Upper lobe of left lung (tissue), 6 donors: ENCODE measurements at regions not wholly inside any gene's neighbourhood (a gene's known extent, or its start where the extent isn't known, plus 50 kb on each side); places are given as distances from the start of the nearest gene placed in this dataset.
"Not testable (repeated sequence)": the region's sequence is repeated elsewhere in the genome, so short reads cannot be mapped to it uniquely, and the experiment has no call there.

Source experiments
- ATAC-seq, 2 donors: fragments of 200-7000 bp; cut with Tn5 transposase; one replicate each; pipeline ENCODE4 v1.9.1; 2022; ENCODE audit warnings: mild to moderate bottlenecking in 2 of 2, moderate library complexity in 2 of 2; ENCODE audit not compliant: low FRiP score in 2 of 2
- DNase-seq, 2 donors: peaks; one replicate each; pipeline ENCODE4 v3.0.0-alpha.2; 2019 to 2020
- H3K27ac ChIP-seq, 4 donors: fragments of 200-600 bp; sonication (generic); one replicate each; pipeline ENCODE4 v1.5.1; 2016 to 2019
- H3K27me3 ChIP-seq, 4 donors: fragments of 200-600 bp; sonication (generic); one replicate each; pipeline ENCODE4 v1.5.1; 2017 to 2019
- H3K36me3 ChIP-seq, 4 donors: fragments of 200-600 bp; sonication (generic); one replicate each; pipeline ENCODE4 v1.5.1; 2016 to 2019
- H3K4me1 ChIP-seq, 4 donors: fragments of 200-600 bp; sonication (generic); one replicate each; pipeline ENCODE4 v1.5.1; 2018 to 2019
- H3K4me3 ChIP-seq, 4 donors: fragments of 200-600 bp; sonication (generic); one replicate each; pipeline ENCODE4 v1.5.1; 2017 to 2019; ENCODE audit warnings: mild to moderate bottlenecking in 2 of 4, moderate library complexity in 1 of 4
- H3K9me3 ChIP-seq, 4 donors: fragments of 200-600 bp; sonication (generic); one replicate each; pipeline ENCODE4 v1.5.1; 2018 to 2019
- EP300 ChIP-seq, 4 donors: sonication (generic); formaldehyde crosslinking; IDR thresholded peaks; one replicate each; pipeline ENCODE4 v1.5.1; 2017; ENCODE audit warnings: antibody characterized with exemption in 4 of 4, control low read depth in 2 of 4
- POLR2A ChIP-seq, 4 donors: fragments of 450-650 bp; IDR thresholded peaks; one replicate each; pipeline ENCODE4 v1.5.1; 2016 to 2017; ENCODE audit warnings: antibody characterized with exemption in 4 of 4, mild to moderate bottlenecking in 2 of 4
- POLR2AphosphoS5 ChIP-seq, 2 donors: sonication (generic); formaldehyde crosslinking; IDR thresholded peaks; one replicate each; pipeline ENCODE4 v1.5.1; 2017; ENCODE audit warnings: antibody characterized with exemption in 2 of 2
- WGBS, 2 donors: methylation state at CpG; one replicate each; pipeline ENCODE4 v1.1.5; 2017 to 2018; 5-methylcytosine and 5-hydroxymethylcytosine counted together
- TF ChIP-seq, protein P1 (sequence below), 6 experiments: fragments of 450-650 bp in 4 of 6; fragments of 200-600 bp in 2 of 6; sonication (generic) in 2 of 6; IDR thresholded peaks; one replicate each; pipeline ENCODE4 v1.5.1; 2016 to 2019; ENCODE audit warnings: antibody characterized with exemption in 6 of 6
- donor health status: DM: no; HTN: no; CAD: no; lungs with moderate emphysema.
- donor health status: DM: no; HTN: yes; CAD: no; lungs with severe emphysema.

DNA sequence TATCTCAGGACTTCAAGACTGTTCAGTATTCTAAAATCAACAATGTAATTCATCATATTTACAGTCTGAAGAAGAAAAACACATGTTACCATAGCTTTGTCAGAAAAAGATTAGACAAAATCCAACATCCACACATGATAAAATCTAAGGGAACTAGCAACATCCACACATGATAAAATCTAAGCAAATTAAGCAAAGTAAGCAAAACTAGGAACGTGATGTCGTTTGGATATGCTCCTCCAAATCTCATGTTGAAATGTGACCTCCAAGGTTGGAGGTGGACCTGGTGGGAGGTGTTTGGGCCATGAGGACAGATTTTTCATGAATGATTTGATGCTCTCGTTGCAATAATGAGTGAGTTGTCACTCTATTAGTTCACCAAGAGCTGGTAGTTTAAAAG is 717.3 kb upstream of the HS6ST1 start:
- TF ChIP-seq POLR2A (IDR thresholded peaks at IDR 0.05), result no peak
- TF ChIP-seq, protein P1, sequence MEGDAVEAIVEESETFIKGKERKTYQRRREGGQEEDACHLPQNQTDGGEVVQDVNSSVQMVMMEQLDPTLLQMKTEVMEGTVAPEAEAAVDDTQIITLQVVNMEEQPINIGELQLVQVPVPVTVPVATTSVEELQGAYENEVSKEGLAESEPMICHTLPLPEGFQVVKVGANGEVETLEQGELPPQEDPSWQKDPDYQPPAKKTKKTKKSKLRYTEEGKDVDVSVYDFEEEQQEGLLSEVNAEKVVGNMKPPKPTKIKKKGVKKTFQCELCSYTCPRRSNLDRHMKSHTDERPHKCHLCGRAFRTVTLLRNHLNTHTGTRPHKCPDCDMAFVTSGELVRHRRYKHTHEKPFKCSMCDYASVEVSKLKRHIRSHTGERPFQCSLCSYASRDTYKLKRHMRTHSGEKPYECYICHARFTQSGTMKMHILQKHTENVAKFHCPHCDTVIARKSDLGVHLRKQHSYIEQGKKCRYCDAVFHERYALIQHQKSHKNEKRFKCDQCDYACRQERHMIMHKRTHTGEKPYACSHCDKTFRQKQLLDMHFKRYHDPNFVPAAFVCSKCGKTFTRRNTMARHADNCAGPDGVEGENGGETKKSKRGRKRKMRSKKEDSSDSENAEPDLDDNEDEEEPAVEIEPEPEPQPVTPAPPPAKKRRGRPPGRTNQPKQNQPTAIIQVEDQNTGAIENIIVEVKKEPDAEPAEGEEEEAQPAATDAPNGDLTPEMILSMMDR (IDR thresholded peaks at IDR 0.05), result no peak
- no peak for TF ChIP-seq EP300 (IDR thresholded peaks at IDR 0.05)
- no peak for TF ChIP-seq POLR2AphosphoS5 (IDR thresholded peaks at IDR 0.05)
- ATAC-seq (no peak), DNase-seq (no peak)
- 64% methylated on average over 3 of the region's 3 CpGs for WGBS, 2 donors
- H3K4me1 ChIP-seq, result no peaks in the 10 kb centered on the region
- no peaks in the 10 kb centered on the region for H3K36me3 ChIP-seq
- no peaks in the 10 kb centered on the region for H3K27me3 ChIP-seq
- H3K4me3 ChIP-seq, result no peak overlapping the region
- H3K27ac ChIP-seq, result no peak overlapping the region
- H3K9me3 ChIP-seq, result no peaks in the 10 kb centered on the region

DNA sequence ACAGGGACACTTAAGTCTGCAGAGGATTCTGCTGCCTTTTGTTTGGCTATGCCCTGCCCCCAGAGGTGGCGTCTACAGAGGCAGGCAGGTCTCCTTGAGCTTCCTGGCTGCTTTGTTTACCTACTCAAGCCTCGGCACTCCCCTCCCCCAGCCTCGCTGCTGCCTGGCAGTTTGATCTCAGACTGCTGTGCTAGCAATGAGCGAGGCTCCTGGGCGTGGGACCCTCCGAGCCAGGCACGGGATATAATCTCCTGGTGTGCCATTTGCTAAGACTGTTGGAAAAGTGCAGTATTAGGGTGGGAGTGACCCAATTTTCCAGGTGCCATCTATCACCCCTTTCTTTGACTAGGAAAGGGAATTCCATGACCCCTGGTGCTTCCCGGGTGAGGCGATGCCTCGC is 725.0 kb upstream of the HS6ST1 start:
- ATAC-seq, H3K36me3 ChIP-seq, H3K27me3 ChIP-seq, H3K4me3 ChIP-seq, H3K4me1 ChIP-seq, H3K27ac ChIP-seq: not testable (repeated sequence)
- DNase-seq, result peak in 1 of 2 donors; percentile 29
- WGBS, 2 donors, result 83 to 84% methylated on average over 6 to 10 of the region's 10 CpGs
- peaks cover 0 to 18% (median 9%) of the 10 kb centered on the region in 4 donors for H3K9me3 ChIP-seq

DNA sequence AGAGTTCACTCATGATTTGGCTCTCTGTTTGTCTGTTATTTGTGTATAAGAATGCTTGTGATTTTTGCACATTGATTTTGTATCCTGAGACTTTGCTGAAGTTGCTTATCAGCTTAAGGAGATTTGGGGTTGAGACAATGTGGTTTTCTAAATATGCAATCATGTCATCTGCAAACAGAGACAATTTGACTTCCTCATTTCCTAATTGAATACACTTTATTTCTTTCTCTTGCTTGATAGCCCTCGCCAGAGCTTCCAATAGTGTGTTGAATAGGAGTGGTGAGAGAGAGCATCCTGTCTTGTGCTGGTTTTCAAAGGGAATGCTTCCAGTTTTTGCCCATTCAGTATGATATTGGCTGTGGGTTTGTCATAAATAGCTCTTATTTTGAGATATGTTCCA is 727.8 kb upstream of the HS6ST1 start:
- H3K4me3 ChIP-seq, H3K27me3 ChIP-seq, H3K4me1 ChIP-seq, ATAC-seq, H3K36me3 ChIP-seq, DNase-seq, H3K27ac ChIP-seq: not testable (repeated sequence)
- peaks cover 0 to 18% (median 9%) of the 10 kb centered on the region in 4 donors for H3K9me3 ChIP-seq
- 57 to 60% methylated on average over 1 of the region's 1 CpG for WGBS, 2 donors

DNA sequence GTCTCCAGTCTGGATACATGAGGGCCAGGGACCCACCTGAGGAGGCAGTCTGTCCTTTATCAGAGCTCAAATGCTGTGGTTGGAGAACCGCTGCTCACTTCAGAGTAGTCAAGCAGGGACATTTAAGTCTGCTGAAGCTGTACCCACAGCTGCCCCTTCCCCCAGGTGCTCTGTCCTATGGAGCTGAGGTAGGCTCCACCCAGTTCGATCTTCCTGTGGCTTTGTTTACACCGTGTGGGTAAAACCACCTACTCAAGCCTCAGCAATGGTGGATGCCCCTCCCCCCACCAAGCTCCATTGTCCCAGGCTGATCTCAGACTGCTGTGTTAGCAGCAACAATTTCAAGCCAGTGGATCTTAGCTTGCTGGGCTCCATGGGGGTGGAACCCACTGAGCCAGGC is 731.4 kb upstream of the HS6ST1 start:
- TF ChIP-seq POLR2AphosphoS5 (IDR thresholded peaks at IDR 0.05) (no peak), EP300 (IDR thresholded peaks at IDR 0.05) (no peak)
- H3K4me1 ChIP-seq, result no peaks in the 10 kb centered on the region
- no peaks in the 10 kb centered on the region for H3K27me3 ChIP-seq
- ATAC-seq (no peak), DNase-seq (no peak)
- H3K27ac ChIP-seq, result no peak overlapping the region
- H3K36me3 ChIP-seq, result no peaks in the 10 kb centered on the region
- no peak overlapping the region for H3K4me3 ChIP-seq
- H3K9me3 ChIP-seq, result no peaks in the 10 kb centered on the region
- WGBS, 2 donors, result 42 to 90% methylated on average over 2 to 3 of the region's 3 CpGs

DNA sequence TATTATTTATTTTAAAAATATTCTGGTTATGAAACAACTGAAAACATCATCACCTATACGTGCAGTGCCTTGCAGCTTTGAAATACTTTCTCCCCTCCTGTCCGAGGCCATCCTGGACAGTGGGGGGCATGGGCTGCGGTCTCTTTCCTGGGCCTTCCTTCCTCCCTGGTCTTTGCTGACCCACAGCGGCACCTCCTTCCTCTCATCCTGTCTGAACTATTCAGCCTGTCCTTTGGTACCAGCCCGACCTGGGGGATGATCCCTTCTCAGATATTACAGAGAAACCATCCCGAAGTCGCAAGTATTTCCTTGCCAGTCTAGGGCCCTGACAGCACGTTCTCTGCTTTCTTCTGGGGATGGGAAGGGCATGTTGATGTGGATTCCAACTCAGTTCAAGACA is 736.6 kb upstream of the HS6ST1 start:
- H3K27me3 ChIP-seq, result no peaks in the 10 kb centered on the region
- no peaks in the 10 kb centered on the region for H3K4me1 ChIP-seq
- no peak overlapping the region for H3K4me3 ChIP-seq
- no peaks in the 10 kb centered on the region for H3K36me3 ChIP-seq
- H3K27ac ChIP-seq, result no peak overlapping the region
- TF ChIP-seq EP300 (IDR thresholded peaks at IDR 0.05) (no peak), POLR2A (IDR thresholded peaks at IDR 0.05) (no peak), POLR2AphosphoS5 (IDR thresholded peaks at IDR 0.05) (no peak)
- TF ChIP-seq, protein P1 (IDR thresholded peaks at IDR 0.05), result no peak
- WGBS, 2 donors, result 83 to 88% methylated on average over 8 of the region's 8 CpGs
- ATAC-seq (peak in 1 of 2 donors; percentile 56), DNase-seq (no peak)
- no peaks in the 10 kb centered on the region for H3K9me3 ChIP-seq

DNA sequence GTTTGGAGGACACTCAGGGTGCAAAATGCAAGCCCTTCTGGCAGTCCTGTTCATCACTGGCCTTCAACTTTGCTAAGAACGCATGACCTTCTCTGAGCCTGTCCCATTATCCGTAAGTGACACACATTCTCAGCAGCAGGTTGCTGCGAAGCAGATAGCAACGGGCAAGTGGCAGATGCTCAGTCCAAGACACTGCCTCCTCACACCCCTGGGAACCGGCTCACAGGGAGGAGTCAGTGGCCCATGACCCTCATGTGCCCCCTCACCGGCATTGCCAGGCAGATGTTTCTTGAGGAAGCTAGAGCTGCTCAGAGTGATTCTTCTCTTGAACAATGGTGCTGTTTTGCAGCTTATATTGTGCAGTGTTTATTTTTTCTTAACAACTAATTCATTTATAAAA is 737.2 kb upstream of the HS6ST1 start:
- no peak for TF ChIP-seq POLR2A (IDR thresholded peaks at IDR 0.05)
- TF ChIP-seq, protein P1 (IDR thresholded peaks at IDR 0.05), result no peak
- TF ChIP-seq EP300 (IDR thresholded peaks at IDR 0.05), result no peak
- TF ChIP-seq POLR2AphosphoS5 (IDR thresholded peaks at IDR 0.05), result no peak
- DNase-seq, result no peak
- Histone ChIP-seq H3K27ac (no peak overlapping the region), H3K9me3 (no peaks in the 10 kb centered on the region), H3K27me3 (no peaks in the 10 kb centered on the region), H3K36me3 (no peaks in the 10 kb centered on the region), H3K4me1 (no peaks in the 10 kb centered on the region), H3K4me3 (no peak overlapping the region)
- WGBS, 2 donors, result 75 to 85% methylated on average over 5 to 6 of the region's 6 CpGs
- peak in 1 of 2 donors; percentile 29 for ATAC-seq
